Activated naive CD8-positive, alpha-beta T cell treated with anti-CD3 and anti-CD28 coated beads, Interleukin-2, amount 50 U/mL, for 24 hours (primary cell): ENCODE measurements at regions not wholly inside any gene's neighbourhood (a gene's known extent, or its start where the extent isn't known, plus 50 kb on each side); places are given as distances from the start of the nearest gene placed in this dataset.

Source experiments
- ATAC-seq: fragments of 150-1000 bp; cut with Tn5 transposase; one replicate; pipeline ENCODE4 v1.10.0; 2021
- DNase-seq: peaks from one replicate; pipeline ENCODE4 v3.0.0; 2021
- H3K27ac Mint-ChIP-seq: one replicate; pipeline ENCODE4 v1.8.0; 2021; ENCODE audit warnings: mild to moderate bottlenecking, mixed read lengths
- H3K27me3 Mint-ChIP-seq: one replicate; pipeline ENCODE4 v1.8.0; 2021; ENCODE audit warnings: mixed read lengths
- H3K36me3 Mint-ChIP-seq: one replicate; pipeline ENCODE4 v1.8.0; 2021; ENCODE audit warnings: low read depth, mixed read lengths
- H3K4me1 Mint-ChIP-seq: one replicate; pipeline ENCODE4 v1.8.0; 2021; ENCODE audit warnings: mixed read lengths
- H3K4me3 Mint-ChIP-seq: one replicate; pipeline ENCODE4 v1.8.0; 2021; ENCODE audit warnings: mild to moderate bottlenecking, moderate library complexity, mixed read lengths
- H3K9me3 Mint-ChIP-seq: one replicate; pipeline ENCODE4 v1.8.0; 2021; ENCODE audit warnings: mixed read lengths

DNA sequence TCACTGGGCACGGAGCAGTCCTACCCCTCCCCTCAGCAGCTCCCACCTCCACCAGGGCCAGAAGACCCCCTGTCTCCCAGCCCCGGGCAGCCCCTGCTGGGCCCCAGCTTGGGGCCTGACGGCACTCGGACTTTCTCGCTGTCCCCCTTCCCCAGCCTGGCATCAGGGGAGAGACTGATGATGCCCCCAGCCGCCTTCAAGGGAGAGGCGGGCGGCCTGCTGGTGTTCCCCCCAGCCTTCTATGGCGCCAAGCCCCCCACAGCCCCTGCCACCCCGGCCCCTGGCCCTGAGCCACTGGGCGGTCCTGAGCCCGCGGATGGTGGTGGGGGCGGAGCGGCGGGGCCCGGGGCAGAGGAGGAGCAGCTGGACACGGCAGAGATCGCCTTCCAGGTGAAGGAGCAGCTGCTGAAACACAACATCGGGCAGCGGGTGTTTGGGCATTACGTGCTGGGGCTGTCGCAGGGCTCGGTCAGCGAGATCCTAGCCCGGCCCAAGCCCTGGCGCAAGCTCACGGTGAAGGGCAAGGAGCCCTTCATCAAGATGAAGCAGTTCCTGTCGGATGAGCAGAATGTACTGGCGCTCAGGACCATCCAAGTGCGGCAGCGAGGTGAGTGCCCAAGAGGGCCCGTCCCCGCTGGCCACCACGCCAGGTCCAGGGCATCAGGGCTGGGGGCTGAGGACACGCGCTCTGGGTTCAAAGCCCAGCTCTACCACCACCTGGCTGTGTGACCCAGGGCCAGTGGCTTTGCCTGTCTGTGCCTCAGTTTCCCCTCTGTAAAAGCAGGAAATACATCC lies 58.6 kb downstream of the PHETA1 start:
- peaks cover 12% of the 10 kb centered on the region for H3K9me3 Mint-ChIP-seq
- H3K4me3 Mint-ChIP-seq, result no peak overlapping the region
- peaks cover 5% of the 10 kb centered on the region for H3K36me3 Mint-ChIP-seq
- no peak overlapping the region for H3K27ac Mint-ChIP-seq
- peaks cover 10% of the 10 kb centered on the region for H3K27me3 Mint-ChIP-seq
- peaks cover 6% of the 10 kb centered on the region for H3K4me1 Mint-ChIP-seq
- no peak for ATAC-seq
- DNase-seq, result no peak

DNA sequence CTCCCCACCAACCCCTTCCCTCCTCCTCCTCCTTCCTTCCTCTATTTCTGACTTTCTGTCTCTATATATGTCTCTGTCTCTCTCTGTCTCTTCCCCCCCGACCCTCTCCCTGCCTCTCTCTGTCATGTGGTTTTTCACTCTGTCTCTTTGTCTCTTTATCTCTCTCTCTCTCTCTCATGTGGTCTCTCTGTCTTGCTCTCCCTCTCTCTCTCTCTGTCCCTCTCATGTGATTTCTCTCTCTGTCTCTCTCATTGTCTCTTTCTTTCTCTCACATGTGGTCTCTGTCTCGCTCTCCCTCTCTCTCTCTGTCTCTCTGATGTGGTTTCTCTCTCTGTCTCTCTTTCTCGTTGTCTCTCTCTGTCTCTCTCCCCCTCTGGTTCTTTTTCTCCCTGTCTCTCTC lies 59.3 kb downstream of the PHETA1 start:
- Mint-ChIP-seq H3K27ac (no peak overlapping the region), H3K9me3 (peaks cover 19% of the 10 kb centered on the region), H3K4me1 (peaks cover 6% of the 10 kb centered on the region), H3K27me3 (peaks cover 10% of the 10 kb centered on the region), H3K36me3 (peaks cover 11% of the 10 kb centered on the region), H3K4me3 (no peak overlapping the region)
- DNase-seq (no peak), ATAC-seq (no peak)

DNA sequence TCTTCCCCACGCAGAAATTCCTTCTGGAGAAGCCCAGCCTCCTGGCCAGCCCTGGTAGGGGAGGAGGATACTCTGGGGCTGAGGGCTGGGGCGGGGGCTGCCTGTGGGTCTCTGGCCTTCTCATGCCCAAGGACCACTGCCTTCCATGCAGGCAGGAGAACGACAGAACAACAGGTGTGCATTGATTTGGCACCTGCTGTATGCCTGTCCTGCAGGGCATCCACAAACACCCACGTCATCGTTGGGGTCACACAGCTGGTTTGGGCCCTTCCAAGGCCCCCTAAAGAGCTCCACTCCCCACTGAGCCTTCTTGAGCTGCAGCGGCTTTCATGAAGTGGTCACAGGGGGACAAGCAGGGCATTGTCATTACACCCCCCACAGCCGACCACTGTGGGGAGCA lies 60.4 kb downstream of the PHETA1 start:
- Mint-ChIP-seq H3K27me3 (peaks cover 4% of the 10 kb centered on the region), H3K4me1 (peaks cover 4% of the 10 kb centered on the region), H3K4me3 (no peak overlapping the region), H3K36me3 (peaks cover 15% of the 10 kb centered on the region), H3K27ac (no peak overlapping the region), H3K9me3 (peaks cover 24% of the 10 kb centered on the region)
- no peak for DNase-seq
- no peak for ATAC-seq

DNA sequence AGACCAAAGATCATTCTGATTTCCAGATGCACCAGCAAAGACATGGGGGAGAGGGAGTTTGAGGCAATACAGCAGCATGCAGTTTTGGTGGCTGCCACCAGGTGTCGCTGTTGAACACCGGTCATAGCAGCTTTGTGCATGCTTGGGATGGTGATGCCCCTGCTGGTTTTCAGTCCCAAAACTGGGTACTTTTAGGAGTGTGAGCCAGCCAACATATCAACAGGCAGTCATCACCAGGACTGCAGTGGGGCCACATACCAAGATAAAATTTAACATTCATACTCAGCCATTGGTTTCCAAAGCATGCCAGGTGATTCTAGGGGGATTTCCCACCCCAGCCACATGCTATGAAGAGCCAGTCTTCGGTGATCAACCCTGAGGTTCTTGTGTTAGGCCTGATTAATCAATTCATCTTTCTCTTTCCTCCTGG lies 64.2 kb downstream of the PHETA1 start:
- H3K9me3 Mint-ChIP-seq, result peaks cover 24% of the 10 kb centered on the region
- no peak overlapping the region for H3K4me3 Mint-ChIP-seq
- peaks cover 15% of the 10 kb centered on the region for H3K36me3 Mint-ChIP-seq
- ATAC-seq (no peak), DNase-seq (peak; percentile 66)
- no peak overlapping the region for H3K27ac Mint-ChIP-seq
- peaks cover 7% of the 10 kb centered on the region for H3K27me3 Mint-ChIP-seq
- H3K4me1 Mint-ChIP-seq, result peaks cover 2% of the 10 kb centered on the region

DNA sequence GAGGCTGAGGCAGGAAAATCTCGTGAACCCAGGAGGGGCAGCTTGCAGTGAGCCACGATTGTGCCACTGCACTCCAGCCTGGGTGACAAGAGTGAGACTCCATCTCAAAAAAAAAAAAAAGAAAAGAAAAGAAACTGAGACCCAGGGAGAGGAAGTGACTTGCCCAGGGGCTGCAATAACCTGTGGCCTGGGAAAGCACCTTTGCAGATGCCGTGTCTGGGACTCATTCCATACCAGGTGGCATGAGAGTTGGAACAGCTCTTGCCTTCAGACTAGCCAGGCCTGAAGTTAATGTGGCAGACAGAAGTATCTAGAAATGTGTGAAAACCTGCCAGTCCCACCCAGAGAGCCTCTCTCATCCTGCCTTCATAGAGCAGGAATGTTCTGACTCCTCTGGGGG lies 65.4 kb downstream of the PHETA1 start:
- Mint-ChIP-seq H3K4me3 (no peak overlapping the region), H3K27me3 (peaks cover 7% of the 10 kb centered on the region), H3K9me3 (peaks cover 24% of the 10 kb centered on the region), H3K36me3 (peaks cover 15% of the 10 kb centered on the region), H3K4me1 (no peaks in the 10 kb centered on the region), H3K27ac (no peak overlapping the region)
- no peak for ATAC-seq
- no peak for DNase-seq

DNA sequence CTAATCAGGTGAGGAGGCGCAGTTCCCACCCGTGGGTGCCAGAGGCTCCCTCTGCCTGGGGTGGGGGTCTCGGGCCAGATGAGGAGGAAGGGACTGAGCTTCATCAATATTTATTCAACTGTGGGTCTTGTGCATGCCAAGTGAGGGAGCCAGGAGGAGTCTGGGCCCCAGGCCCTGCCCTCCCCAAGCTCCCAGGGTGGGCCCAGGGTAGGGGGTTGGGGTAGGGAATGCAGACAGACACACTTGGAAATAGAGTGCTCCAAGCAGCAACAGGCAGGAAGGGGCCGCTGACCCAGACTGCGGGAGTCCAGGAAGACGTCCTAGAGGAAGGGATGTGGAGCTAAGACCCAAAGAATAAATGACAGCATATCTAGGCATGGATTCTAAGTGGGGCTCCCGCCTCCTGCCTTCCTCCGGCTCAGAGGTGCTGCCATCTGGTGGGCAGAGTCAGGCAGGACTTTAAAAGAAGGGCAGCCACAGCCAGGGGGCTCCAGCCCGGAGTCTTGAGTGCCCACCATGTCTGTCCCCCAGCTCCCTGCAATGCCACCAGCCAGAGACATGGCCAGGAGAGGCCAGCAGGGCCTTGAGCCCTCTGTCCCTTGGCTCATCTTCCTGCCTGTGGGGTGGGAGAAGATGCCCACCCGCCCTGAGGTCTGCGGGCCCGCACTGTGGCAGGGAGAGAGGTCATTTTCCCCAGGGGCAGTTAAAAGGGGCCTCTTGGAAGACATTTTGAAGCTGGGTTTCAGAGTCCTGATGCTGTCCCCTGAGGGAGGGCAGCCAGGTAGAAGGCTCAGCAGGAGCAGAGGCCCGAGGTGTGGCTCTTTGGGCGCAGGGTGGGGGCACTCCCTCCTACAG lies 70.1 kb downstream of the PHETA1 start:
- DNase-seq, result peak; percentile 64
- Mint-ChIP-seq H3K9me3 (no peaks in the 10 kb centered on the region), H3K27me3 (peaks cover 3% of the 10 kb centered on the region), H3K4me1 (no peaks in the 10 kb centered on the region), H3K36me3 (no peaks in the 10 kb centered on the region), H3K4me3 (no peak overlapping the region), H3K27ac (no peak overlapping the region)
- peak; percentile 74 for ATAC-seq

DNA sequence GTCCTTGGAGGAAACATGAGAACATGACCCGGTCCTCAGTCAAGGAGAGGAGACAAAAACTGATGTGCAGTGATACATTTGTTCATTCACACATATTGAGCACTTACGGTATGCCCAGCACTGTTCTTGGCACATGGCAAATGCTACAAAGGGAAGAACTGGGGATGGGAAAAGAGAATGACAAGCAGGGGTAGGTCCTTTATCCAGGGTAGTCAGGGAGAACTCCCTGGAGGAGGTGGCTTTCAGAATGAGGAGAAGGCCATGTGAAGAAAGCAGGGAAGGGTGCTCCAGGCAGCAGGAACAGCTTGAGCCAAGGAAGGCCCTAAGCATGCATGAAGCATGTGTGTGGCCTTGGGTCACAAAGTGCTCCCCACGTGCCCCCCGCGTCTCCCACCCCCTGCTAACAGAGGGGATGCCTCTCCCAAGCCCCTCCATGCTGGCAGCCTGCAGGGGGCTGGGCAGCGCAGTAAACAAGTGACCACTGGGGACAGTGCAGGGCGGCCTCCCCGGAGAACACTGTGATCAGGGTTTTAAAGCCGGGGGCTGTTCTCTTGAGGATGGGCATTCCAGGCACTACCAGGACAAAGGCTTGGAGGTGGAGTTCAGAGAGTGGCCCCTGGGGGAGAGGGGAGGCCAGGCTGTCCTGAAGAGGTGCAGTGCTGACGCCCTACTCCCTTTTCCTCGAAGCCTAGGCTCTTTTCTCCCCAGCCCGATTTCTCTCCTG lies 71.0 kb downstream of the PHETA1 start:
- H3K27ac Mint-ChIP-seq, result no peak overlapping the region
- no peak for DNase-seq
- H3K4me3 Mint-ChIP-seq, result no peak overlapping the region
- H3K4me1 Mint-ChIP-seq, result no peaks in the 10 kb centered on the region
- no peaks in the 10 kb centered on the region for H3K36me3 Mint-ChIP-seq
- ATAC-seq, result no peak
- no peaks in the 10 kb centered on the region for H3K9me3 Mint-ChIP-seq
- H3K27me3 Mint-ChIP-seq, result peaks cover 3% of the 10 kb centered on the region

DNA sequence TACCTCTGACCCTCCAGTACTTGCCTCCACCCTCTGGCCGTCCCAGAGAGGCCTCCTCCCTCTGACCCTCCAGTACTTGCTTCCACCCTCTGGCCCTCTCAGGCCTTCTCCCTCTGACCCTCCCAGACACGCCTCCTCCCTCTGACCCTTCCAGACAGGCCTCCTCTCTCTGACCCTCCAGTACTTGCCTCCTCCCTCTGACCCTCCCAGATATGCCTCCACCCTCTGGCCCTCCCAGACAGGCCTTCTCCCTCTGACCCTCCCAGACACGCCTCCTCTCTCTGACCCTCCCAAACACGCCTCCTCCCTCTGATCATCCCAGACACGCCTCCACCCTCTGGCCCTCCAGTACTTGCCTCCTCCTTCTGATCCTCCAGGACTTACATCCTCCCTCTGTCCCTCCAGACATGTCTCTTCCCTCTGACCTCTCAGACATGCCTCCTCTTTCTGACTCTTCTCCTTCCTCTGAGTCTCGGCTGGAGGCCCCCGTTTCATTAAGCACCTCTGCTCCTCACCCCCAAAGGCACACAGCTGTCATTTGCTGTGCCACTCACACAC lies 71.9 kb downstream of the PHETA1 start:
- H3K27me3 Mint-ChIP-seq, result peaks cover 3% of the 10 kb centered on the region
- no peak overlapping the region for H3K4me3 Mint-ChIP-seq
- H3K9me3 Mint-ChIP-seq, result no peaks in the 10 kb centered on the region
- no peak for DNase-seq
- no peak for ATAC-seq
- no peaks in the 10 kb centered on the region for H3K36me3 Mint-ChIP-seq
- H3K27ac Mint-ChIP-seq, result no peak overlapping the region
- no peaks in the 10 kb centered on the region for H3K4me1 Mint-ChIP-seq

DNA sequence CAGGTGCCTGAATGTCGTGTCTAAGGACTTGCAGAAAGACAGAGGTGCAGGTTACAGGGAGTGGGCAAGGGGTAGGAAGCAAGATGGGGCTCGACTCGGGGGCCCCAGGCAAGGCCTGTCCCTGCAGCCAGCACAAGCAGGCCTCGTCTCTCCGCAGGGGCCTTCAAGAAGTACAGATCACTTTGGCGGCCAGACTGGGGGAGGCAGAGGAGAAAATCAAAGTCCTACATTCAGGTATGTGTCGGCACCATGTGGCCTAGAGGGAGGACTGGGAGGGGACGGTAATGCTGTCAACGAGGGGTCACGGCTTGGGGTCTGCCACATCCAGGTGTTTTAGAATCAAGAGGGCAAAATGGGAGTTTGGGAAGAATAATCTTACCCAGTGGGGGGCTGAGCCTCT lies 73.7 kb downstream of the PHETA1 start:
- Mint-ChIP-seq H3K4me1 (no peaks in the 10 kb centered on the region), H3K27me3 (no peaks in the 10 kb centered on the region), H3K27ac (no peak overlapping the region), H3K36me3 (no peaks in the 10 kb centered on the region), H3K4me3 (no peak overlapping the region), H3K9me3 (no peaks in the 10 kb centered on the region)
- ATAC-seq, result no peak
- no peak for DNase-seq

DNA sequence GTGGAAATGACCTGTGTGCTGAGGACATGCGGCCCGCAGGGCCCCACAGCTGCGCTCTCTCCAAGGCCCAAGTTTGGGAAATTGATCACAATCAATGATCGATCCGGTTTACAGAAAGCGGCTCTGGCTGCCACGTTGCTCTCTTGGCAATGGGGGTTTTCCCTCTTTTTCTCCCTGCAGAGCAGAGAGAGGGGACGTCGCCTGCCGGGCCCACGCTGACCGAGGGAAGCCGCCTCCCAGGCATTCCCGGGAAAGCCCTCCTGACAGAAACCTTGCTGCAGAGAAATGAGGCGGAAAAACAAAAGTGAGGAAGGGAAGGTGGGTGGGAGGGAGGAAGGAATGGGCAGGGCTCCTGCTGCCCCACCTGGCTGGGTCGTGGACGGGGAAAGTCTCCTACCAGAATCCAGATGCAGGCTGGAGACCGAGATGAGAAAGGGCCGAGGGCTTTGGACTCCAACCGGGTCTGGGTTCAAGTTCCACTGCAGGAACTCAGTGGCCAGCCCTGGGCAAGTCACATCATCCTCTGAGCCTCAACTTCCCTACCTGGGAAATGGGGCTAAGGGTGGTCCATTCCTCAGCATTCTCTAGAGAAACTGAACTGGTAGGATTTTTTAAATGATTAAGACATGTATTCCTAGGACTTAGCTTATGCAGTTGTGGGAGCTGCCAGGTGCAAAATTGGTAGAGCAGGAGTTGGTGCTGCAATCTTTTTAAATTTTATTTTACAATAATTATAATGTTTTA lies 75.5 kb downstream of the PHETA1 start:
- Mint-ChIP-seq H3K4me1 (no peaks in the 10 kb centered on the region), H3K27me3 (no peaks in the 10 kb centered on the region), H3K9me3 (no peaks in the 10 kb centered on the region), H3K27ac (no peak overlapping the region), H3K4me3 (no peak overlapping the region), H3K36me3 (no peaks in the 10 kb centered on the region)
- DNase-seq (no peak), ATAC-seq (no peak)

DNA sequence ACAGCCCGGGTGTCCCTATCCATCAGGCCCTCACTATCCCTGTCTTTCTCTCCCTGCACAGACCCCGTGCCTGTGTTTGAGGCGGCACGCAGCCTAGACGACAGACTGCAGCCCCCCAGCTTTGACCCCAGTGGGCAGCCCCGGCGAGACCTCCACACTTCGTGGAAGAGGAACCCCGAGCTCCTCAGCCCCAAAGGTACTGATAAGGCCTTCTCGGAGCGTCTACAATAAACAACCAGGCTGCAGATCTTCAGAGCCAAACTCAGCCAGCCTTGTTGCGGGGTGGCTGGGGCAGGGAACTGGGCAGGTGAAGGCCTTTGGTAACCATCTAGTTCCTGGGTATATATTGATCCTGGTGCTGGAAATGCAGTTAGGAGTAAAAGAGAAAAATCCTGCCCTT lies 77.5 kb downstream of the PHETA1 start:
- Mint-ChIP-seq H3K27ac (no peak overlapping the region), H3K9me3 (no peaks in the 10 kb centered on the region)

DNA sequence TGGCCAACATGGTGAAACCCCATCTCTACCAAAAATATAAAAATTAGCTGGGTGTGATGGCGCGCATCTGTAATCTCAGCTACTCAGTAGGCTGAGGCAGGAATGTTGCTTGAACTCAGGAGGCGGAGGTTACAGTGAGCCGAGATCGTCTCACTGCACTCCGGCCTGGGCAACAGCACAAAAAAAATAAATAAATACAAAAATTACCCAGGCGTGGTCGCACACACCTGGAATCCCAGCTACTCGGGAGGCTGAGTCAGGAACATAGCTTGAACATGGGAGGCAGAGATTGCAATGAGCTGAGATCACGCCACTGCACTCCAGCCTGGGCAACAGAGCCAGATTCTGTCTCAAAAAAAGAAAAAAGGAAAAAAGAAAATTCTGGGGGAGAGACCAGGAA lies 80.1 kb downstream of the PHETA1 start:
- Mint-ChIP-seq H3K36me3 (no peaks in the 10 kb centered on the region), H3K4me1 (no peaks in the 10 kb centered on the region), H3K9me3 (no peaks in the 10 kb centered on the region), H3K27ac (no peak overlapping the region), H3K27me3 (no peaks in the 10 kb centered on the region), H3K4me3 (no peak overlapping the region)
- ATAC-seq (no peak), DNase-seq (no peak)

More for the DNA sequence above, 77.5 kb downstream of the PHETA1 start:
- Mint-ChIP-seq H3K27me3 (no peaks in the 10 kb centered on the region), H3K4me3 (no peak overlapping the region), H3K36me3 (no peaks in the 10 kb centered on the region), H3K4me1 (no peaks in the 10 kb centered on the region)
- ATAC-seq (no peak), DNase-seq (no peak)

DNA sequence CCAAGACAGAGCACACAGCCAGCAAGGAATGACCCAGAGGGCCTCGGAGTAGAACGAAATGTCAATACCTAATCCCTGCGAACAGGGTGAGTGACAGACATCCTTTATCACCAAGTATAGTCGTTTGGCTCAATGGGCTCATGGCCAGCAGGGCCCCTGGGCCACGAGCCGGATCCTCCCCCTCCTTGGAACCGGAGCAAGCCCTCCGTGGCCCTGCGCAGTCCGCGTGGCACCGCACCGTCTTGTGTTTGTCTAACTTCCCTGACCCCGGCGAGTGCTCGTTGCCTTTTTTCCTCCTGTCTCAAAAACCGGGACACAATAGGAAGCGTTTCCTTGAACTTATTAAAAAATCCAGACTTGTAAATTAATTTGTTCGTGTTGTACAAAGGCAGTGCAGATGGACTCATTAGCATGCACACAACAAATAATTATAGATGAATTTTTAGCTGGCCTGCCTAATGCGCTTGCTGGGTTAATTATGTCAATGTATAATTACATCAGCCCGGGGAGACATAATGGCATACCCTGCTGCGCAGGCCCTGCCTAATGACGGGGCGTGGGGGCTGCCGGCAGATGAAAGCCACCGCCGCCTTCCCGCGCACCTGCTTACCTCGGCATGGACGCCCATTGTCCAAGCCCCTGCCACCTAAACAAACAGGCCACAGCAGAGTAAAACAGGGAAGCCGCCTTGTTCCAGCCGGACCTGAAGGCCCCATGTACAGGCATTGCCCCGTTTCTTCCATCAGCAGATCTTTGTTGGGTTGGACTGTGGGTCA lies 81.6 kb downstream of the PHETA1 start:
- ATAC-seq (no peak), DNase-seq (no peak)
- H3K27me3 Mint-ChIP-seq, result no peaks in the 10 kb centered on the region
- no peak overlapping the region for H3K4me3 Mint-ChIP-seq
- no peaks in the 10 kb centered on the region for H3K9me3 Mint-ChIP-seq
- H3K4me1 Mint-ChIP-seq, result no peaks in the 10 kb centered on the region
- H3K36me3 Mint-ChIP-seq, result no peaks in the 10 kb centered on the region
- H3K27ac Mint-ChIP-seq, result no peak overlapping the region
